Globus pallidus (tissue), 1 donor: ENCODE measurements at regions not wholly inside any gene's neighbourhood (a gene's known extent, or its start where the extent isn't known, plus 50 kb on each side); places are given as distances from the start of the nearest gene placed in this dataset.

Source experiments
- DNase-seq: peaks from one replicate; pipeline ENCODE4 v3.0.0-alpha.2; 2015; ENCODE audit warnings: low spot score

DNA sequence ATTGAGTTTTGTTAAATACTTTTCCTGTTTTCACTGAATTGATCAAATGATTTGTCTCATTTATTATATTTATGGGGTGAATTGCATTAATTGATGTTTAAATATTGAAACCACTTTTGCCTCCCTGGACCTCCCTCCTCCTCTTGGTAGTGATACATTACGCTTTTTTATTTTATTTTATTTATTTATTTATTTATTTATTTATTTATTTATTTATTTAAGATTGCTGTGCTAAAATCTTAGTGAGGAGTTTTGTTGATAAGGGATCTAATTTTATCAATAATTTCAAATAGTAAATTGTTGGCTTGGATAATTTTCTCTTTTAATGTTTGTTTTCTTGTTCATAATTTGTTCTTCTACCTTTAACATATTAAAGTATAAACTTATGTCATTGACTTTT lies 1281.0 kb upstream of the NXPH2 start:
- no peak for DNase-seq

DNA sequence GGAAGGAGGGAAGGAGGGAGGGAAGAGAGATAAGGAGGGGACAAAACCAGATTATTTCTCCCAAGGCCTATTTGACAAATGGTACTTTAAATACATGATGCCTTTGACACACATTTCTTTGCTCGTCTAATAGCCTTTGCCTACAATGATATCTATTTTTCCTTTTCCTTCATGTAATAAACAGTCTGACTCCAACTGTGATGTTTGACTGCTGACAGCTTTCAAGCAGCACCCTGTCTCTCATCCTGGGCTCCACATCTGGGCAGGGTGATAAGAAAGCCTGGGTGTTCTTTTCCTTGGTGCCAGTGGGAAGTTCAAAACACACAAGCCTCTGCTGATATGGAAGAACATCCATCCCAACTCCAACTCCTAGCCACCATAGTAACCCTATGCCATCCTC lies 1277.7 kb upstream of the NXPH2 start:
- no peak for DNase-seq

DNA sequence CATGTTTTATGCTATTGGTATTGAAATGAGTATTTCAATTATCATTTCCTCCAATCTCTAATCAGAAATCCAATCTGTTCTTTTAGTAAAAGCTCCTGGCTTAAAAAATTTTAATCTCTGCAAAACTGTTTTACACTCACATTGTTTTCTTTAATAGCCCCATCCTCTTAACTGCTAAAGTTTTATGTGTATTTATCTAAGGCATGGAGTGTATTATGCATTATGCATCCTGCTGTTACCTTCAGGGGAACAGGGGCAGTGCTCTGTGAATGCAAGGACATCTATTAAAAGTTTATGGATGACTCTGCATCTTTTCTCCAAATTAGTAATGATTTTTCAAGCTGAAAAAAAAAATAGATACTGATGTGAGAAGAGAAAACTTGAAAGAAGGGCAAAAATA lies 1261.6 kb upstream of the NXPH2 start:
- no peak for DNase-seq

DNA sequence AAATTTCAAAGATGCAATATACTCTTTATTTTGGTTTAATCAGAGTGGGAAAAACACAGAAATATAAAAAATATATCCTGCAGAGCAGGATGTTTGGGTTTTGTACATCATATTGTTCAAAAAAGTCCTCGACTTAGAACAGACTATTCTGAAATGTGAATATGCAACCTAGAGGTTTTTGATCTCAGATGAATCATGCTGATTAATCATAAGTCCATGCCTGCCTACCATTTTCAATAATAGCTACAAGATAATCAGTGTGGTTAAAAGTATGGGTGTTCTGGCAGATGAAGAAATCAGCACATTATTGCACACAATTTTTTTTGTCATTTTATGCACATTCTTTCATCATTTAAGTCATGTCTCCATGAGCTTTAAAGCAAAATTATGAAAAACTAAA lies 1261.0 kb upstream of the NXPH2 start:
- no peak for DNase-seq

DNA sequence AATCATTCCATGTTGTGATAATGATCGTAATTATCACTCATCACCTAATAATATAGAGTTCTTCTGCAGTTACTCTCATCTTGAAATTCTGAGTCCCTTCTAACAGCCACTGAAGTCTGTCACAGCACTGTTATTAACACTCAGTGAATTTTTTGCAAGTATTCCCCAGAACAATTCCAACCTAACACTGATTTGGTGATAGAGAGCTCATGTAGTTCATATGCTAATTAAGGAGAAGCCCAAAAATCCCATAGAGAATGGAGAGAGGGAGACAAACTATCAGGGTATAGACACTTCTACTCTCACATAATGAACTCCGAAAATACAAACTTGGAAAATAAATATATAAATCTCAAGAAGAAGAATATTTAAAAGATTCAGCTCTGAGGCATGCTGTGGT lies 1253.4 kb upstream of the NXPH2 start:
- no peak for DNase-seq

DNA sequence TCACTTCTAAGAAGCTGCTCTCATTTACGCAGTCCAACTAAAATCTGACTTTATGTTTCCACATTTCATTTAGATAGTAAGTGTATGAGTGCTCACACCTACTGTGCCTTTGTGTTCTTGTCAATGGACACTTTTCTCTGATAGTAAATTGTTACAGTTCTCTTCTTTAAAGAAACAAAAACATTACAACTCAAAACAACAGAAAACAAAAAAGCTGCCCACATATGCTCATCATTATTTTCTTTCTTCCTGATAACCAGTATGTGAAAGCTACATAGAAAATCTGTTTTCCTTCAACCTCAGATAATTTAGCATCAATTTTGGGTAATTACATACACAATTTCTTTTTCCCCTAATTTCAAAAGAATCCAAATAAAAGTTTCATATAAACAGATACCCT lies 1247.8 kb upstream of the NXPH2 start:
- DNase-seq: no peak

DNA sequence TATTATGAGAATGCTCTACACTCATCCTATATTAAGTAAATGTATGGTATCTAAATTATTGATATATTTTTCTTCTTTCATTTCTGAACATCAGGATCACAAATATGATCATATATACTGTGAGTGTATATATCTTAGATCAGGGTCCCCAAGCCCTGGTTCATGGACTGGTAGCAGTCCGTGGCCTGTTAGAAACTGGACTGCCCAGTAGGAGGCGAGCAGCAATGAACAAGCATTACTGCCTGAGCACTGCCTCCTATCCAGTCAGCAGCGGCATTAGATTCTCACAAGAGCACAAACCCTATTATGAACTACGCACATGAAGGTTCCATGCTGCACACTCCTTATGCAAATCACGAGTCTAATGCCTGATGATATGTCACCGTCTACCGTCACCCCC lies 1247.1 kb upstream of the NXPH2 start:
- DNase-seq: no peak

DNA sequence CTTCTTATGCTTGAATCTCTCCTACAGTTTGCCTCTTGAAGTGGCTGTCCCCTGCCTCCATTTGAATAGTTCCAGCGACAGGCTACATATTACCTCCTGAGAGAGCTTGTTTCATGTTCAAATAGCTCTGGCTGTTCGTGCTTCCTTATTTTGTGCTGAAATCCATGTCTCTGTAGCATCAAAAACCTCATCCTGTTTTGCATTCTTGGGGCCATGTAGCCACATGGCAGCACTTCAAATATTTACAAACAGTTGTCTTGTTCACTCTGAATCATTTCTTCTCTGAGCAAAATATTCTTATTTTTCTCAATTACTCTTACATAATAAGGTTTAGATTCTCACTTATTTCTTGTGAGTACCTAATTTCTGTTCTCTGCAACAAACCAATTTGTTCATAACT lies 1243.1 kb upstream of the NXPH2 start:
- DNase-seq: no peak

DNA sequence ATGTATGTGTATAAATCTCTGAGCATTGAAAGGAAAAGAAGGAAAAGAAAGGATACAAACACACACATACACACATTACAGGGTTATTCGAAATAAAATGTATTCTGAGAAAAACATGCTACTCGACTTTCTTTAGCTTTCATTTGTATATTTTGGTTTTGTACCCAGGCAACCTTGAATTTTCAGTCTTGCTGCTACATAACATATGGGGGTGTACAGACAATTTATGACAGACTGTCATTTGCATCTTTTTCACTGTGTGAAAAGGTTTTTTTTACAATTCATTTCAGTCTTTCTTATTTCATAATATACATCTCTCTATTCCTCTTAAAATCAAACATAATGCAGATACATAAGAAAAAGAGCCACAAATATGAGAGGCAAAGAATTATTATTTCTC lies 1238.4 kb upstream of the NXPH2 start:
- no peak for DNase-seq

DNA sequence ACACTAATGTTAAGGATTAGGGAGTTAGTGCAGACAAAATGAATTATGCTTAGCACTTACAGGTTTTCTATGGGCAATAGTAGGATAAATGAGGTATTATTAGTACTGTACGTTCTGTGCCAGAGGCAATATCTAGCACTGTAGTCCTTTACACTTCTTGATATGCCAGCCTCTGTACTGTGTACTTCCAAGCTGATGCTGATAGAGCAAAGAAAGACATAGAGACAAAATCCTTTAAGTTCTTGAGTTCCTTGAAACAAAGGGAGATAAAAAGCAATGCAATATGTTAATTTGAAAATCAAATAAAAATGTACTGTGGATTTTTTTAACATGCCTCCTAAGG lies 1234.0 kb upstream of the NXPH2 start:
- DNase-seq: no peak

DNA sequence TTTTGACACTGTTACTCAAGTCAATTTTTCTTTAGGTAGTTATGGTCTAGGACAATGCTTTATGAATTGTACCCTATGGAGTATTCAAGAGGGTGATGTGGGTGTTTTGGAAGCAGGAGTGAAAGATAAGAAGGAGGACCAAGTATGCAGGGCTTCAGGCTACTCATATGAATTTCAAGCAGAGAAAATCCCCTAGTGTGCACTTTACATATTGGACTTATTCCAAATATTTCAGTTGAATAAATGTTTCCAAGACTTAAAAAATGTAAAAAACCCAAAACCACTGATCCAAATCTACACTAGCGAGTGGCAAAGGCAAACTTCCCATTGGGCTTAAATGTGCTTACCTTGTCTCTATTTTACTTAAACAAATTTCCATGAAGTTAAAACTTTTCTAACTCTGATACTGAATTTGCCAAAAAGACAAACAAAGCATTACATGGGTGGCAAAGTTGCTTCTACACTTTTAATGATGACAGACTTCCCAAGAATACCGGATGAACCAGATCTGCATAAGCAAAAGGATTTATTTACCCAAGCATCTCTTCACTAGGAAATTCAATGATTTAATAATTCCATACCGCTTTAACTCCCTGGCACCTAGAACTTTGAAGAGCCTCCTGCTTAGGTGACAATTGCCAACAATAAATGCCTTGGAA lies 1233.5 kb upstream of the NXPH2 start:
- no peak for DNase-seq

DNA sequence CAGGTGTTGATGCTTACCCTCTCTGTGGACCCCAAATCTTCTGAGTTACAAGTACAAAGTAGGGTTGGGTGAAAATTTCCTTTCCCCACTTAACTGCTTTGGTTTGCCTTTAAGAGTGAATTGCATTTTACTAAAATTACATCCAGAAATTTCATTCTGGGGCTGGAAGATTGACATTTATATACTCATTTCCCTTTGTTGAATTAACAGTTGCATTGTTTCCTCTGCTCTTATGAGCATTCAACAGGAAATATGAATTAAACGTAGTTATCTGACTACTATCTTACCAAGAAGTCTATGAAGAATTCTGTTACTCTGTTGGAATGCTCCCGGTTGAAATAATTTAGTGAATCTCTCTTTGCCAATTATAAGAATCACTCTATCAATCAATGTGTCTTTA lies 1231.1 kb upstream of the NXPH2 start:
- no peak for DNase-seq

DNA sequence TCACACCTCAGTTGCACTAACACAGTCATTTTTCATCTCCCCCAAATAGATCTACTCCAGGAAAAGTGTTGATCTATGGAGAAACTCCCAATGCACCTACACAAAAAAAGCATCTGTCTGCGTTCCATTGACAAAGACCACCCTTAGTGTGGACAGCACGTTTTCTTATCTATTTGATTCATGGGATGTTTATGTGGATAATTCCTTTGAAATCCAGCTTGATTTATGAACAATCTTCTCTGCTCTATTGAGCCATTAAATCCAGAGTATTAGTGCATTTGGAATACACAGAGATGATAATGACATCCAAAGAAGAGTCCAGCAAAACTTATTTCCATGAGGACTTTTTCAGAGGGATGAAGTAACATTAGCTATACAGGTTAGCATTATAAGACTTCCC lies 1221.9 kb upstream of the NXPH2 start:
- DNase-seq: no peak

DNA sequence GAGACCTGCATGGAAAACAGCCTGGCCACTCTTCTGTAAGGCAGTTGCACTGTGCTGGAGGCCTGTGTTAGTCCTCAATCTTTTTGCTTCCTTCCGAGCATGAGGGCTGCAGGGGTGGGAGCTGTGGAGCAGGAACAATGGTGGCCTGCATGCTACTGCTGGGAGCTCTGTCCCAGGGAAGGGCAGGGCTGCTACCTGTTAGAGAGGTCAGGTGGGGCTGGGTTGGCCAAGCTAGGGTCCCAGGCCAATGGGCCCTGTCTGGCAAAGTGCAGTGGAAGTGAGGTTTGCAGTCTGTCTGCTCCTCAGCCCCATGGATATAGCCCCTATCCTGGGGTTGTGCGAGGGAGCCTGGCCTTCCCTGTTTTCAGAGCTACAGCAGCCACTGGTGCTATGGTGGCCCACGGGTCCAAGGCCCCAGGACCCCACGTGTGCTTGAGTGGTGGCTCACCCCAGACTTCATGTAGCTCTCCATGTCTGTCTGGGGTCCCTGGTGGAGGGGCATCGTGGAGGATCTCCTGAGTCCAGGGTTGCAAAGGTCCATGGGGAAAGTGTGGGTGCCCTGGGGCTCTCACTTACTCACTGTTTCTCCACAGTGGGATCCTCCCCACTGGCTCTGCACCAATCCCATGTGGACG lies 1212.6 kb upstream of the NXPH2 start:
- DNase-seq: no peak

DNA sequence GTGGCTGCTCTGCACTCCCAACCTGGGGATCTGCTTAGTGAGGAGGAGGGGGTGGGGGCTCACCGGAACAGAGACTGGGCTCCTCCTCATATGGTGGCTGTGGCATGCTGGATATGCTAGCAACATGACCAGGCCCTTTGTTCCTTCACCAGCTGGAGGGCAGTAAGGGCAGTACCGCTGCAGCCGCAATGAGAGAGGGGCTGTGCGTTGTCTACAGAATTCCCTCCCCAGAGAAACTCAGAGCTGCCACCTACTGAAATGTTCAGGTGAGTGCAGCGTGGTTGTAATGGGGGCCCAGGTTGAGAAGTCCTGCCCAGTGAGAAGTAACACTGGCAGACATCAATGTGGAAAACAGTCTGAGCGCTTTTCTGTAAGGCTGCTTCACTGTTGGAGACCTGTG lies 1211.9 kb upstream of the NXPH2 start:
- DNase-seq: no peak

DNA sequence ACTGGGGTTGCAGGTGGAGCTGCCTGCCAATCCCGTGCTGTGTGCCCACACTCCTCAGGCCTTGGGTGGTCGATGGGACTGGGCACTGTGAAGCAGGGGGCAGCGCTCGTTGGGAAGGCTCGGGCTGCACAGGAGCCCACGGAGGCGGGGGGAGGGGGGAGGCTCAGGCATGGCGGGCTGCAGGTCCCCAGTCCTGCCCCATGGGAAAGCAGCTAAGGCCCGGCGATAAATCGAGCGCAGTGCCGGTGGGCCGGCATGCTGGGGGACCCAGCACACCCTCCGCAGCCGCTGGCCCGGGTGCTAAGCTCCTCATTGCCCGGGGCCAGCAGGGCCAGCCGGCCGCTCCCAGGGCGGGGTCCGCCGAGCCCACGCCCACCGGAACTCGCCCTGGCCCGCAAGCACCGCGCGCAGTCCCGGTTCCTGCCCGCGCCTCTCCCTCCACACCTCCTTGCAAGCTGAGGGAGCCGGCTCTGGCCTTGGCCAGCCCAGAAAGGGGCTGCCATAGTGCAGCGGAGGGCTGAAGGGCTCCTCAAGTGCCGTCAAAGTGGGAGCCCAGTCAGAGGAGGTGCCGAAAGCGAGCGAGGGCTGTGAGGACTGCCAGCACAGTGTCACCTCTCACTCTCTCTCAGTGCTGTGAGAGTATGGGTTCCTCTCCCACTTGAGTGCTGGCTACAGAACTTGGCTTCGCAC lies 1210.6 kb upstream of the NXPH2 start:
- DNase-seq: no peak

DNA sequence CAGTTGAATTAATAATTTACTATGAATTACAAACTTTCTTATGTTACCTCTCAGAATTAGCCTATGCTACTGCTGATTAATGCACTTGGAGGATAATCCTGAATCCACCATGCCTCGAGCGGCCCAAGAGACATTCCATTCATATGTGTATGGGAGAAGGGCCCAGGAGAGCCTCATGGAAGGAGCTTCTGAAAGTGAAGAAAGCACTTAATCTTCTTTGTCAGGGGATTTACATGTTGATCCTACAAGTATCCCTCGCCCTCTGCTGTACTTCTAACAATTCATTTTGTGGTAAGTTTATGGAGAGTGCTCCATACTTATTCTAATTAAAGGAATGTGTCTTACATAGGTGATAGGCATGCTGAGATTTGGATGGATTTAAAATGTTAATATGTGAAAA lies 1189.1 kb upstream of the NXPH2 start:
- no peak for DNase-seq

DNA sequence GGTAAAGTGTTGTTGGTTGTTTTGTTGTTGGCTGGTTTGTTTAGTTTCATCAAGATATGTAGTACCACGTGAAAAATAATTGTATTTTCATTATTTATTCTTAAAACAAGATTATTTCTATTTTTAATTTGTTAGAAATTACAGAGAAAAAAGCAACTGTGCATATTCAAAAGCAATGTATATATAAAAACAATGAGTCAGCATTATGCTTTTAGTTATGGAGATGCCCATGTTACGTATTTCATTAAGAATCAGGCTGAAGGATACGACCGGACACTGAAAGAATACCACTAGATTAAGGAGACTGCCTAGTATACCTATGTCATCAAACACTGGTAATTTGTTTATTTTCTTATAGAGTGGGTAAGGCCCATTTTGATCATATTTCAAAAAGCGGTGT lies 1188.4 kb upstream of the NXPH2 start:
- no peak for DNase-seq

DNA sequence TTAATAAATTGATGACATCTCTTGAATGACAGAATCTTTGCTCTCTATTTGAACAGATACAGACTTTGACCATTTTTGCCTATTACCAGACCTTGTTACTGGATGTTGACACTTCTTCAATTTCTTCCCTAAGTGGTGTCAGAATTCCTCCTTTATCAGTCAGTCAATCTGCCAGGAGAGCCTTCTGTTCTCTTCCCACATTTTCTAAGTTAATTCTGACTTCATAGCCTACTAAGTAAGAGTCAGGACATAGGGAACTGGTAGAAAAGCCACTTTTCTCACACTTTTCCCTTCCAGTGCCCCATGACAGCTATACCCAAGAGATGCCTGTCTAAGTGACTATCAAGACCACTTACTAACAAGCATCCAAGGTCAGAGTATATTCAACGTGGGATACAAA lies 1187.5 kb upstream of the NXPH2 start:
- DNase-seq: no peak

DNA sequence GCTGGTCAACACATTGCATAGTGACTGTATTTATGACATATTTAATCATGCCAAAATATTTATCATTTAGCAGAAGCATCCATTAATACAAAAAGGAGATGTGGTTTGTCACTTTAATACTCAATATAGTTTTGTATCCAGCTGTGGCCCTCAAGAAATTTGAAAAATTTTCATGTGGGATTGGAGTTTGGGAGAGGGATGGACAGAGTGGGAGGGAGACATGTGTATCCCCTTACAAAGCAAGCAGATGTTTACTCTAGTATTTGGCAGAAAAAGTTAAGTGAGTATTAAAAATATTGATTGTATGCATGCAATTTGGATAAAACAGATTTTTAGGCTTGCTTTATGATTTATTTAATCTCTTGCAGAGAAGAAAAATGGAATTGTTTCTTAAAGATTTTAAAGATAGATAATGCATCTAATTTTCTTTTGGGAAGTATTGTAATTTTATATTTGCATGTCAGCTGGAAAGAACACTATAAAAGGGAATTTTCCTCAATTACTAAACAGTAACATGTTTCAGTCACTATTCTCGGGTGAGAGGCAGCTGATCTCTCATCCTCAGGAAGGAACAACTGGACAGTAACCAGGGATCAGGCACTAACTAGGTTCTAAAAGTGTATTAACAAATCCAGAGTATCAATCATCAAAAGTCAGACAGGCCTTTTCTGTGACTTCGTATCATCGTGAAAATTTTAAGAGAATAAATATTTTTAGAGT lies 1184.7 kb upstream of the NXPH2 start:
- no peak for DNase-seq

DNA sequence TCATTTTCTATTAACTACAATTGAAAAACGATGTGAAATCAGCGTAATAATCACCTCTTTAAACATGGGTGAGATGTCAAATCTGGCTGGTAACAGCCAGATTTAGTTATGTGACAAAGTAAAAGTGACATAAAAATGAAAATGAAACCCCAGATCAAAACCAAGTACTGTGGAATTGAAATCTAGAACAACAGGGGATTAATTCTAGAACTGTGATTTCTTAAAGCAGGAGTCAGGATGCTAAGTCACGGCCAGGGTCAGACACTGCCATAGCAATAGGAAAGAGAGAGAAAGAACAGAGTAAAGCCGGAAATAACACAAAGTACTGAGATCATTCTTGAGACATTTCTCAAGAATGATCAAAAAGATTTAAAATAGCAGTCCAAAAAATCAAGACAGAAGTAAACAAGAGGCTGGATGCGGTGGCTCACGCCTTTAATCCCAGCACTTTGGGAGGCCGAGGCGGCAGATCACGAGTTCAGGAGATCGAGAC lies 1183.7 kb upstream of the NXPH2 start:
- DNase-seq: no peak

DNA sequence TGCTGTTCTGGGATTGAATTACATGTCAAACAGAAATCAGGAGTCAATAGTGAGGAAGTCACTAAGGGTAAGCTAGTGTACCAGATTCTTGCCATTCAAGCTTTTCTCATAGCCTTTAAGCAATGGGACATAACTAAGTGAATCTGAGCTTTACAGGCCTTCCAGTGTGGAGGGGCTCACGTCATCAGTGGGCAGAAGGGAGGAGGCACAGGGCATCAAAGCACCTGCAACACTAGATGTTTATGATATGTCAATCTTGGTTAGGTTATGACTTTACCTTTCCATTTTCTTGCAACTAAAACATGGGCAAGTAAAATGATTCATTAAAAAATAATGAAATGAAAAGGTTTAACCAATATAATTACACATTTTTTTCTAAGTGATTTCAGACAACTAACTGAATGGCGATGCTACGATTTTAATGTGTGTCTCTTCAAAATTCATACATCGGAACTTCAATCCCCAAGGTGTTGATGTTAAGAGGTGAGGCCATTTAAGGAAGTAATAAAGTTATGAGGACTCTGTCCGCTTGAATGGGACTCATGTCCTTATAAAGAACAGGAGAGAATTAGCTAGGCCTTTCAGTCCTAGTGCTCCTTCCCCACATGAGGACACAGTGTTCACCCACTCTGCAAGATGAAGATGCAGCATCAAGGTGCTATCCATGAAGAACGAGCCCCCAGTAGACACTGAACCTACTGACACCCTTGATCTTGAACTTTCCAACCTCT lies 1169.2 kb upstream of the NXPH2 start:
- no peak for DNase-seq
